ENCODE measurements at regions not wholly inside any gene's neighbourhood (a gene's known extent, or its start where the extent isn't known, plus 50 kb on each side); places are given as distances from the start of the nearest gene placed in this dataset.

GRCh38 chr10:124293616-124294449 is 124.9 kb downstream of the OAT start:
- TF ChIP-seq CTCF (IDR thresholded peaks at IDR 0.05 in 4 of 5, conservative IDR thresholded peaks at IDR 0.05 in 1 of 5) (no peak), POLR2A (IDR thresholded peaks at IDR 0.05) (no peak)

Data from gastrocnemius medialis (tissue), 4 donors.